ENCODE measurements at regions not wholly inside any gene's neighbourhood (a gene's known extent, or its start where the extent isn't known, plus 50 kb on each side); places are given as distances from the start of the nearest gene placed in this dataset.

DNA sequence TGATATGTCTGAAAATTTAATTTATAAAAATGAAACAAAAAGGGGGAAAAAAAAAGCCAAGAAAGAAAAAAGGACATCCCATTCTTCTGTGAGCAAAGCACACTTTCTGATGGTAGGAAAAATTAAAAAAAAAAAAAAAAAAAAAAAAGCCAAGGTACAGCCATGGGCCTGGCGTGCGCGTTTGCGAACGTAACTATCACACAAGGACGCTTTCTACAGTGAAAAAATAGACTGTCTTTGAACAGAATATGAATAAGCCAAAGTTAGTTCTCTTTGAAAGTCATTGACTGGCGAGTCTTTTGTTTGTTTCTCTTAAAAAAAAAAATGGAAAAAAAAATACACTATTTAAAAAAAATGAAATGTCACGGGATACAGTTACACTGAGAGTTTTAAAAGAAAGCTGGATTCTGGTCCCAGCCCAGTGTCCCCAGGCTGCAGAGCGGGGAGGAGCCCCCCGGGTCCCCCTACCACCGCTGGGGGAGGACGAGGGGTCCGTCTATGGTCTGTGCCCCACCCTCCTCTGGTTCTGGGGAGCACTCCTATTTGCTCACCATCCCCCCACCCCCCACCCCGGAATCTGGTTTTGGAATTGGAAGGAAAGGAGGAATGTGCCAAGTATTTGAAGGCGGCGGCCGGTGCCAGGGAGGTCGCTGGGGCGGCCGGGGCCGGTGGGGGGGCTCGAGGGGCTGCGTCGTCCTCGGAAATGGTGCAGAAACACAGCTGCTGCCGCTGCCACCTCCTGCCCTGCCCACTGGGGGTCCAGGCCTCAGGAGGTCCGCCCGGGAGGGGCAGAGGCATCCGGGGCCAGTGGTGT lies 134.5 kb downstream of the PTPRS start:
- 95% methylated on average over 28 of the region's 29 CpGs for WGBS

DNA sequence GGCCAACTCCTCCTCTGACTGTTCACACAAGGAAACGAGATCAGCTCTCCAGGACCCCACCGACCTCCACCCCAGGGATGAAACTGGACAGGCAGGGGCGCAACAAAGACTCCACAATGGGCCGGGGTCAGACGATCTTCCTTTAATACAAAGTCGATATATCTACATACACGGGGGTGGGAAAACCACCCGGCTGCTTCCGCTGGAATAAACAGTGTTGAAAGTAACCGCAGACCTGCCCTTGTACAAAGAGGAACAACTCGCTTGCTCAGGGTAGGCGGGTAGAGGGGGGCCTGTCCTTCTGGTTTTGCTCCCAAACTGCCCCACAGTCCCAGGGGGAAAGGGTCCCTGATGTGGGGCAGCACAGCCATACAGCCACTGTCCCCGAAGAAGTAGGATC lies 135.2 kb downstream of the PTPRS start:
- Histone ChIP-seq H2BK12ac (ENCODE audit: low read length in 2 of 2) (no peak overlapping the region), H3K27ac (ENCODE audit: low read length, poor library complexity, severe bottlenecking) (no peak overlapping the region), H3K79me1 (replicated peaks; ENCODE audit: low read length, poor library complexity, severe bottlenecking) (no peaks in the 10 kb centered on the region), H4K91ac (ENCODE audit: low read length) (no peak overlapping the region), H2BK5ac (ENCODE audit: low read depth, low read length, poor library complexity, severe bottlenecking) (no peak overlapping the region), H3K18ac (ENCODE audit: low read depth in 1 of 2, low read length in 2 of 2) (no peak overlapping the region), H3K4me3 (ENCODE audit: insufficient read depth in 1 of 2, low read depth in 1 of 2, low read length in 2 of 2) (no peak overlapping the region), H2AFZ (ENCODE audit: low read depth, low read length) (no peak overlapping the region), H2BK15ac (ENCODE audit: low read depth, poor library complexity, severe bottlenecking) (no peak overlapping the region), H3K4me2 (ENCODE audit: low read length, poor library complexity, severe bottlenecking) (no peak overlapping the region), H3K9ac (ENCODE audit: low read length) (no peak overlapping the region), H3K27me3 (ENCODE audit: control insufficient read depth in 1 of 2, insufficient read depth in 1 of 2, low read length in 2 of 2) (no peaks in the 10 kb centered on the region), H3K14ac (ENCODE audit: low read length in 2 of 2) (no peak overlapping the region), H3K4ac (ENCODE audit: low read depth in 1 of 2, low read length in 2 of 2) (no peak overlapping the region), H3K4me1 (ENCODE audit: control insufficient read depth, insufficient read depth, low read depth, low read length) (no peaks in the 10 kb centered on the region), H2BK120ac (ENCODE audit: low read depth, low read length) (no peak overlapping the region), H3K9me3 (ENCODE audit: control insufficient read depth, low read length) (peaks cover 29% of the 10 kb centered on the region), H3K36me3 (ENCODE audit: control insufficient read depth in 1 of 2, insufficient read depth in 2 of 2, low read depth in 1 of 2, low read length in 2 of 2) (peaks cover 40 to 48% of the 10 kb centered on the region in 2 experiments), H3K23ac (ENCODE audit: low read length in 2 of 2) (no peak overlapping the region), H2AK5ac (ENCODE audit: low read length, severe bottlenecking) (no peak overlapping the region), H4K8ac (ENCODE audit: low read length) (no peak overlapping the region)
- WGBS, result 95% methylated on average over 13 of the region's 13 CpGs
- DNase-seq, result no peak

More for the DNA sequence above, 134.5 kb downstream of the PTPRS start:
- H2BK120ac ChIP-seq (ENCODE audit: low read depth, low read length), result no peak overlapping the region
- no peak overlapping the region for H3K4ac ChIP-seq (ENCODE audit: low read depth in 1 of 2, low read length in 2 of 2)
- no peak overlapping the region for H3K23ac ChIP-seq (ENCODE audit: low read length in 2 of 2)
- H4K8ac ChIP-seq (ENCODE audit: low read length), result no peak overlapping the region
- no peak overlapping the region for H3K9ac ChIP-seq (ENCODE audit: low read length)
- no peak overlapping the region for H2BK5ac ChIP-seq (ENCODE audit: low read depth, low read length, poor library complexity, severe bottlenecking)
- no peak overlapping the region for H3K4me2 ChIP-seq (ENCODE audit: low read length, poor library complexity, severe bottlenecking)
- H2BK15ac ChIP-seq (ENCODE audit: low read depth, poor library complexity, severe bottlenecking), result no peak overlapping the region
- no peak overlapping the region for H2AK5ac ChIP-seq (ENCODE audit: low read length, severe bottlenecking)
- no peak for DNase-seq
- H2BK12ac ChIP-seq (ENCODE audit: low read length in 2 of 2), result no peak overlapping the region
- H3K18ac ChIP-seq (ENCODE audit: low read depth in 1 of 2, low read length in 2 of 2), result no peak overlapping the region
- H3K27ac ChIP-seq (ENCODE audit: low read length, poor library complexity, severe bottlenecking), result no peak overlapping the region
- peaks cover 48 to 56% of the 10 kb centered on the region in 2 experiments for H3K36me3 ChIP-seq (ENCODE audit: control insufficient read depth in 1 of 2, insufficient read depth in 2 of 2, low read depth in 1 of 2, low read length in 2 of 2)
- H3K4me1 ChIP-seq (ENCODE audit: control insufficient read depth, insufficient read depth, low read depth, low read length), result no peaks in the 10 kb centered on the region
- no peak overlapping the region for H3K4me3 ChIP-seq (ENCODE audit: insufficient read depth in 1 of 2, low read depth in 1 of 2, low read length in 2 of 2)
- no peak overlapping the region for H2AFZ ChIP-seq (ENCODE audit: low read depth, low read length)
- peaks cover 24% of the 10 kb centered on the region for H3K9me3 ChIP-seq (ENCODE audit: control insufficient read depth, low read length)
- no peaks in the 10 kb centered on the region for H3K79me1 ChIP-seq (replicated peaks; ENCODE audit: low read length, poor library complexity, severe bottlenecking)
- H3K14ac ChIP-seq (ENCODE audit: low read length in 2 of 2), result no peak overlapping the region
- H4K91ac ChIP-seq (ENCODE audit: low read length), result no peak overlapping the region
- H3K27me3 ChIP-seq (ENCODE audit: control insufficient read depth in 1 of 2, insufficient read depth in 1 of 2, low read length in 2 of 2), result no peaks in the 10 kb centered on the region

- H3K36me3 ChIP-seq (ENCODE audit: control insufficient read depth in 1 of 2, insufficient read depth in 2 of 2, low read depth in 1 of 2, low read length in 2 of 2), result peaks cover 28 to 39% of the 10 kb centered on the region in 2 experiments
- no peak for DNase-seq
- H3K79me1 ChIP-seq (replicated peaks; ENCODE audit: low read length, poor library complexity, severe bottlenecking), result no peaks in the 10 kb centered on the region
- H2AFZ ChIP-seq (ENCODE audit: low read depth, low read length), result no peak overlapping the region
- H2BK120ac ChIP-seq (ENCODE audit: low read depth, low read length), result no peak overlapping the region
- H3K4me1 ChIP-seq (ENCODE audit: control insufficient read depth, insufficient read depth, low read depth, low read length), result no peaks in the 10 kb centered on the region
- H3K4me2 ChIP-seq (ENCODE audit: low read length, poor library complexity, severe bottlenecking), result no peak overlapping the region
- H3K14ac ChIP-seq (ENCODE audit: low read length in 2 of 2), result no peak overlapping the region
- H3K27ac ChIP-seq (ENCODE audit: low read length, poor library complexity, severe bottlenecking), result no peak overlapping the region
- H2BK12ac ChIP-seq (ENCODE audit: low read length in 2 of 2), result no peak overlapping the region
- no peak overlapping the region for H2BK5ac ChIP-seq (ENCODE audit: low read depth, low read length, poor library complexity, severe bottlenecking)
- H3K23ac ChIP-seq (ENCODE audit: low read length in 2 of 2), result no peak overlapping the region
- H4K91ac ChIP-seq (ENCODE audit: low read length), result no peak overlapping the region
- no peaks in the 10 kb centered on the region for H3K27me3 ChIP-seq (ENCODE audit: control insufficient read depth in 1 of 2, insufficient read depth in 1 of 2, low read length in 2 of 2)
- H3K9me3 ChIP-seq (ENCODE audit: control insufficient read depth, low read length), result peaks cover 29% of the 10 kb centered on the region
- WGBS, result 91% methylated on average over 1 of the region's 5 CpGs
- H2BK15ac ChIP-seq (ENCODE audit: low read depth, poor library complexity, severe bottlenecking), result no peak overlapping the region
- no peak overlapping the region for H3K4ac ChIP-seq (ENCODE audit: low read depth in 1 of 2, low read length in 2 of 2)
- H3K18ac ChIP-seq (ENCODE audit: low read depth in 1 of 2, low read length in 2 of 2), result no peak overlapping the region
- H2AK5ac ChIP-seq (ENCODE audit: low read length, severe bottlenecking), result no peak overlapping the region
- H3K9ac ChIP-seq (ENCODE audit: low read length), result no peak overlapping the region
- H4K8ac ChIP-seq (ENCODE audit: low read length), result no peak overlapping the region
- H3K4me3 ChIP-seq (ENCODE audit: insufficient read depth in 1 of 2, low read depth in 1 of 2, low read length in 2 of 2), result no peak overlapping the region
Measured at GRCh38 chr19:5204212-5204611, 136.4 kb downstream of the PTPRS start.

Data from mesenchymal stem cell (in vitro differentiated cells and primary cell).